Astrocyte of the spinal cord (primary cell): ENCODE measurements at regions not wholly inside any gene's neighbourhood (a gene's known extent, or its start where the extent isn't known, plus 50 kb on each side); places are given as distances from the start of the nearest gene placed in this dataset.

Experiments
- DNase-seq: peaks from one replicate; pipeline ENCODE4 v3.0.0; 2011; ENCODE audit warnings: low read depth, low spot score
- H3K4me3 ChIP-seq: 2 replicates; pipeline ENCODE4 v1.5.1; 2011; ENCODE audit warnings: low read depth, mild to moderate bottlenecking, low read length, moderate library complexity
- in situ Hi-C: cut with HindIII; loops from 2 replicates; pipeline ENCODE4 v1.10.0; 2017; ENCODE audit warnings: low sequenced_read_pairs
- TF ChIP-seq, protein P1 (sequence below): IDR thresholded peaks from 2 replicates; pipeline ENCODE4 v1.5.1; 2012; ENCODE audit warnings: low read depth, mild to moderate bottlenecking, low read length, inconsistent platforms

DNA sequence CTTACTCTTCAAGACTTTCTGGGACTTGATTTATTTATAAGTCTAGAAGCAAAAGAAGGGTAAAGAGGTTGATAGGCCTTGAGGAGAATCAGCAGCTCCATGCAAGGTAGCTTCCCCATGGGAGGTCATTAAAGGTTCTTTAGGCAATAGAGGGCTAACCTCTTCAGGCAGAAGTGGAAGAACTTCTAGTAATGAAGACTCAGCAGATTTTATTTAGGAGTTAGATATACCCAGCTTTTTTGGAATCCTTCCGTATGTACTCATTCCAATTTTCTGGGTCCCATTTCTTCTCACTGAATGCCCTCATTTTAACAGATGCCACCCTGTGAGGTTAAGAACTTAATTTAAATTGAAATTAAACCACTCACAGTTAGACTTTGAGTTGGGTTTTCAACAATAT lies 565.6 kb downstream of the LRFN5 start:
- DNase-seq, result no peak
- no peak overlapping the region for H3K4me3 ChIP-seq
- in situ Hi-C loops, result no loop called here
- TF ChIP-seq, protein P1, sequence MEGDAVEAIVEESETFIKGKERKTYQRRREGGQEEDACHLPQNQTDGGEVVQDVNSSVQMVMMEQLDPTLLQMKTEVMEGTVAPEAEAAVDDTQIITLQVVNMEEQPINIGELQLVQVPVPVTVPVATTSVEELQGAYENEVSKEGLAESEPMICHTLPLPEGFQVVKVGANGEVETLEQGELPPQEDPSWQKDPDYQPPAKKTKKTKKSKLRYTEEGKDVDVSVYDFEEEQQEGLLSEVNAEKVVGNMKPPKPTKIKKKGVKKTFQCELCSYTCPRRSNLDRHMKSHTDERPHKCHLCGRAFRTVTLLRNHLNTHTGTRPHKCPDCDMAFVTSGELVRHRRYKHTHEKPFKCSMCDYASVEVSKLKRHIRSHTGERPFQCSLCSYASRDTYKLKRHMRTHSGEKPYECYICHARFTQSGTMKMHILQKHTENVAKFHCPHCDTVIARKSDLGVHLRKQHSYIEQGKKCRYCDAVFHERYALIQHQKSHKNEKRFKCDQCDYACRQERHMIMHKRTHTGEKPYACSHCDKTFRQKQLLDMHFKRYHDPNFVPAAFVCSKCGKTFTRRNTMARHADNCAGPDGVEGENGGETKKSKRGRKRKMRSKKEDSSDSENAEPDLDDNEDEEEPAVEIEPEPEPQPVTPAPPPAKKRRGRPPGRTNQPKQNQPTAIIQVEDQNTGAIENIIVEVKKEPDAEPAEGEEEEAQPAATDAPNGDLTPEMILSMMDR, result no peak

DNA sequence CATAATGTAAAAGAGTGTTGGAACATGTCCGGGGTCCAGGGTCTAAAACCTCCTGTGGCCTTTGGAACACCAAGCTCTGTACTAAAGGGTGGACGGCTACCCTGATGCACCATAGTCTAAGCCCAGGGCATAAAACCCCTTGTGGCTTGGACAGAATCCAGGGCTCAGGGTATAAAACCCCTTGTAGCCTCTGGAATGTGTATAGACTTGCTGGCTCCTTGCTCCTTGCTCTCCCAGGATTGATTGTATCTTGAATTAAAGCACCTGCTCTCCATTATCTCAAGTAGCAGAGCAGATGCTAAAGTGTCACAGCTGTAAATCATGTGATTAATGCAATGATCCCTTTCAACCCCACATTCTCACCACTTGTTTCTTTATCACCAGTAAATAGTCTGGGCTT lies 556.5 kb downstream of the LRFN5 start:
- in situ Hi-C loops, result no loop called here
- TF ChIP-seq, protein P1, result no peak
- no peak for DNase-seq
- no peak overlapping the region for H3K4me3 ChIP-seq

DNA sequence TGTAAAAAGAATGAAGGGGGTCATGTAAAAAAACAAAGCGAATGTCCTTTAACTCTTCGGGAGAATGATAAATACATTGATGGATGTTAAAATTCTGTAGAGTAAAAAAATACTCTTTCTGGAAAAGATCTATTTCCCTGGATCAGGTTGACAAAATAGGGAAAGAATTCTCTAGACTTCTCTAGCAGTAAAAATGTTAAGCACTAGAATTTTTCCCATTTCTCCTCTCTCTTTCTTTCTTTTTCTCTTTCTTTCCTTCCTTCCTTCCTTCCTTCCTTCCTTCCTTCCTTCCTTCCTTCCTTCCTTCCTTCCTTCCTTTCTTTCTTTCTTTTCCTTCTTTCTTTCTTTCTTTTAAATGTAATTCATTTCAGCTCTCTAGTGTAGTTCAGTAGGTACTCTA lies 552.5 kb downstream of the LRFN5 start:
- TF ChIP-seq, protein P1, result no peak
- H3K4me3 ChIP-seq, result no peak overlapping the region
- no peak for DNase-seq
- in situ Hi-C loops, result no loop called here

DNA sequence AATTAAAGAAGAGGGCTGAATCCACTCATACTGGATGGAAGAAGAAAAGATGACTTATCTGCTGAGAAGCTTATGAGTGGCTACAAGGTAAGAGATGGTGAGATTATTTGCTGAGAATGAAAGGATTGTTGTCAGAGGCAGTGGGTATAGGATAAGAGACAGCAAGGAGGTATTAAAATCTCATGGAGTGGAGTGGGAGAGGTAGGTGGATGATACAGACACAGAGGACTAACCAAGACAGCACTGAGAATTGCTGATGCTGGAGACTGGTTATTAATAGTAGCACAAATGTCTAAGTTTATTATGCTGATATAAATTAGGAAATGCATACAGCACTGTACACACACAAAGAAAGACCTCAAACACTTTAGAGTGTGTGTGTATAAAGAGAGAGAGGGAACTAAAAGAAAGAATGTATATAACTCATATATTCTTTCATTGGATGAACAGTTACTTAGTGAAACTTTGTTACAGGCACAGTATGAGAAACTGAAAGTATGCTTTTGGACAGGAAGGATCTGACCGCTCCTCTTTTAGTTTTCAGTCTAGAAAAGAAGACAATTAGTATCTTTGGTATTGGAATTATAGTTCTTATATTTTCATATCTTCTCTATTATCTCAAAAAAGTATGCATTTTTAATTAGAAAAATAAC lies 543.1 kb downstream of the LRFN5 start:
- TF ChIP-seq, protein P1, result no peak
- in situ Hi-C loops, result no loop called here
- DNase-seq, result no peak
- H3K4me3 ChIP-seq, result no peak overlapping the region

DNA sequence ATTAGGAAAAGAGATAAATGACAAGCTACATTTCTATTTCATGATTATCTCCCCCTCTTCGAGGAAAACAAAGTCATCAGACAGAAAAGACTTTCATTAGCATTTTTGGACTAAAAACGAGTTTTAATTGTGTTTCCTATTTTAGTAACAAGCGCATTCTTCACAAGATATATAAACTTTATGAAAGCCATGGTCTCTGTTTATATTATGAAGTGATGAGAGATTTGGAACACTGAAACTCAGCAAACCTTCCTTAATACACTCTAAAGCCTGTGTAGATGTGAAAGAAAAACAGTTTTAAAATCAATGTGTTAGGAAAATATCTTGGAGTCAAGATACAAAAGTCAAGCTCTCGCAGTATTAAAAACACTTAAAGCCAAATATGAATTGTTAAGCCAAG lies 539.1 kb downstream of the LRFN5 start:
- TF ChIP-seq, protein P1, result no peak
- DNase-seq, result no peak
- H3K4me3 ChIP-seq, result no peak overlapping the region
- in situ Hi-C loops, result no loop called here

DNA sequence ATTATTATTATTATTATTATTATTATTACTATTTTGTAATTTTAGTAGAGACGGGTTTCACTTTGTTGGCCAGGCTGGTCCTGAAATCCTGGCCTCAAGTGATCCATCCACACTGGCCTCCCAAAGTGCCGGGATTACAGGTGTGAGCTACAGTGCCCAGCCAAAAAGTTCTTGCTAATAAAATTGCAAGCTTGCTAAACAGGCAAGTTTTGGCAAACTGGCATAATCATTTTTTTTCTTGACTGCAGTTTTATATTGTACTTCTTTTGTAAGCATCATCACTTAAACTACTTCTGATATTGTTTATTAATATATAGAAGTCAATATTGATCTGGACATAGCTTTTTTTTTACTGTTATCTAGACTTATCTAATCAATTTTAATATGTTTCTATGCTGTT lies 536.4 kb downstream of the LRFN5 start:
- in situ Hi-C loops, result no loop called here
- no peak overlapping the region for H3K4me3 ChIP-seq
- TF ChIP-seq, protein P1, result no peak
- no peak for DNase-seq
